ENCODE measurements at regions not wholly inside any gene's neighbourhood (a gene's known extent, or its start where the extent isn't known, plus 50 kb on each side); places are given as distances from the start of the nearest gene placed in this dataset.
A peak's percentile ranks its signal among the peaks of the same experiment; 100 is the strongest.

GRCh38 chr3:181940703-181941102 lies 229.0 kb downstream of the SOX2 start:
- no peak overlapping the region for H3K4me3 ChIP-seq (ENCODE audit: low read depth, low read length, poor library complexity, severe bottlenecking)
- TF ChIP-seq EZH2 (IDR thresholded peaks at IDR 0.05; ENCODE audit: borderline replicate concordance, low read depth, low read length, poor library complexity, severe bottlenecking) = no peak
- no peak for TF ChIP-seq CTCF (conservative IDR thresholded peaks at IDR 0.05; ENCODE audit: low read depth, low read length)
- H3K27ac ChIP-seq (ENCODE audit: low read depth, low read length, poor library complexity, severe bottlenecking) = no peak overlapping the region
- DNase-seq (ENCODE audit: low spot score) = no peak
- H3K9me3 ChIP-seq (ENCODE audit: low read depth, low read length, poor library complexity, severe bottlenecking) = no peaks in the 10 kb centered on the region
- ChIA-PET CTCF (no interaction called here), POLR2A (ENCODE audit: low non-redundant PET) (no interaction called here)
- intact Hi-C loops (cut with micrococcal nuclease; ENCODE audit: unreplicated experiment) = no loop called here
- H3K27me3 ChIP-seq (replicated peaks; ENCODE audit: insufficient read depth, low read depth, low read length, poor library complexity) = no peaks in the 10 kb centered on the region
- H3K4me1 ChIP-seq (ENCODE audit: insufficient read depth, low read length, poor library complexity, severe bottlenecking) = peaks cover 34% of the 10 kb centered on the region
- H3K36me3 ChIP-seq (ENCODE audit: insufficient read depth, low read length, poor library complexity, severe bottlenecking) = no peaks in the 10 kb centered on the region
- BruUV-seq (replicated peaks) = no TSS peak

- ChIA-PET CTCF (no interaction called here), POLR2A (ENCODE audit: low non-redundant PET) (no interaction called here)
- Histone ChIP-seq H3K27me3 (replicated peaks; ENCODE audit: insufficient read depth, low read depth, low read length, poor library complexity) (no peaks in the 10 kb centered on the region), H3K27ac (ENCODE audit: low read depth, low read length, poor library complexity, severe bottlenecking) (peak overlapping the region; percentile 13), H3K4me3 (ENCODE audit: low read depth, low read length, poor library complexity, severe bottlenecking) (no peak overlapping the region), H3K36me3 (ENCODE audit: insufficient read depth, low read length, poor library complexity, severe bottlenecking) (no peaks in the 10 kb centered on the region), H3K9me3 (ENCODE audit: low read depth, low read length, poor library complexity, severe bottlenecking) (no peaks in the 10 kb centered on the region), H3K4me1 (ENCODE audit: insufficient read depth, low read length, poor library complexity, severe bottlenecking) (peaks cover 34% of the 10 kb centered on the region)
- intact Hi-C loops (cut with micrococcal nuclease; ENCODE audit: unreplicated experiment) = no loop called here
- TF ChIP-seq EZH2 (IDR thresholded peaks at IDR 0.05; ENCODE audit: borderline replicate concordance, low read depth, low read length, poor library complexity, severe bottlenecking) = no peak
- TF ChIP-seq CTCF (conservative IDR thresholded peaks at IDR 0.05; ENCODE audit: low read depth, low read length) = no peak
- no TSS peak for BruUV-seq (replicated peaks)
- DNase-seq (ENCODE audit: low spot score) = peak; percentile 25
These were observed 229.5 kb downstream of the SOX2 start for GRCh38 chr3:181941250-181941649.

- Histone ChIP-seq H3K4me3 (ENCODE audit: low read depth, low read length, poor library complexity, severe bottlenecking) (no peak overlapping the region), H3K36me3 (ENCODE audit: insufficient read depth, low read length, poor library complexity, severe bottlenecking) (no peaks in the 10 kb centered on the region), H3K27me3 (replicated peaks; ENCODE audit: insufficient read depth, low read depth, low read length, poor library complexity) (no peaks in the 10 kb centered on the region), H3K27ac (ENCODE audit: low read depth, low read length, poor library complexity, severe bottlenecking) (no peak overlapping the region), H3K9me3 (ENCODE audit: low read depth, low read length, poor library complexity, severe bottlenecking) (no peaks in the 10 kb centered on the region), H3K4me1 (ENCODE audit: insufficient read depth, low read length, poor library complexity, severe bottlenecking) (peaks cover 34% of the 10 kb centered on the region)
- ChIA-PET POLR2A (ENCODE audit: low non-redundant PET) (interaction anchor here (0.6 kb wide), 1 partner anchor 254 kb away, joined by 3 read pairs; no protein-coding TSS in a partner anchor), CTCF (no interaction called here)
- DNase-seq (ENCODE audit: low spot score) = no peak
- intact Hi-C loops (cut with micrococcal nuclease; ENCODE audit: unreplicated experiment) = no loop called here
- BruUV-seq (replicated peaks) = no TSS peak
- TF ChIP-seq EZH2 (IDR thresholded peaks at IDR 0.05; ENCODE audit: borderline replicate concordance, low read depth, low read length, poor library complexity, severe bottlenecking) = no peak
- TF ChIP-seq CTCF (conservative IDR thresholded peaks at IDR 0.05; ENCODE audit: low read depth, low read length) = no peak
These were observed 231.6 kb downstream of the SOX2 start for GRCh38 chr3:181943285-181943684.
